ENCODE measurements at regions not wholly inside any gene's neighbourhood (a gene's known extent, or its start where the extent isn't known, plus 50 kb on each side); places are given as distances from the start of the nearest gene placed in this dataset.

- TF ChIP-seq, protein P1, sequence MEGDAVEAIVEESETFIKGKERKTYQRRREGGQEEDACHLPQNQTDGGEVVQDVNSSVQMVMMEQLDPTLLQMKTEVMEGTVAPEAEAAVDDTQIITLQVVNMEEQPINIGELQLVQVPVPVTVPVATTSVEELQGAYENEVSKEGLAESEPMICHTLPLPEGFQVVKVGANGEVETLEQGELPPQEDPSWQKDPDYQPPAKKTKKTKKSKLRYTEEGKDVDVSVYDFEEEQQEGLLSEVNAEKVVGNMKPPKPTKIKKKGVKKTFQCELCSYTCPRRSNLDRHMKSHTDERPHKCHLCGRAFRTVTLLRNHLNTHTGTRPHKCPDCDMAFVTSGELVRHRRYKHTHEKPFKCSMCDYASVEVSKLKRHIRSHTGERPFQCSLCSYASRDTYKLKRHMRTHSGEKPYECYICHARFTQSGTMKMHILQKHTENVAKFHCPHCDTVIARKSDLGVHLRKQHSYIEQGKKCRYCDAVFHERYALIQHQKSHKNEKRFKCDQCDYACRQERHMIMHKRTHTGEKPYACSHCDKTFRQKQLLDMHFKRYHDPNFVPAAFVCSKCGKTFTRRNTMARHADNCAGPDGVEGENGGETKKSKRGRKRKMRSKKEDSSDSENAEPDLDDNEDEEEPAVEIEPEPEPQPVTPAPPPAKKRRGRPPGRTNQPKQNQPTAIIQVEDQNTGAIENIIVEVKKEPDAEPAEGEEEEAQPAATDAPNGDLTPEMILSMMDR (IDR thresholded peaks at IDR 0.05) = no peak
Measured at GRCh38 chr13:40056898-40057619, 401.6 kb downstream of the COG6 start.

GRCh38 chr13:40058757-40059236 lies 403.3 kb downstream of the COG6 start:
- TF ChIP-seq, protein P1 (IDR thresholded peaks at IDR 0.05) = no peak

GRCh38 chr13:40059540-40060232 lies 404.2 kb downstream of the COG6 start:
- TF ChIP-seq, protein P1 (IDR thresholded peaks at IDR 0.05) = no peak

- TF ChIP-seq, protein P1 (IDR thresholded peaks at IDR 0.05) = no peak
Measured at GRCh38 chr13:40060296-40061007, 405.0 kb downstream of the COG6 start.

DNA sequence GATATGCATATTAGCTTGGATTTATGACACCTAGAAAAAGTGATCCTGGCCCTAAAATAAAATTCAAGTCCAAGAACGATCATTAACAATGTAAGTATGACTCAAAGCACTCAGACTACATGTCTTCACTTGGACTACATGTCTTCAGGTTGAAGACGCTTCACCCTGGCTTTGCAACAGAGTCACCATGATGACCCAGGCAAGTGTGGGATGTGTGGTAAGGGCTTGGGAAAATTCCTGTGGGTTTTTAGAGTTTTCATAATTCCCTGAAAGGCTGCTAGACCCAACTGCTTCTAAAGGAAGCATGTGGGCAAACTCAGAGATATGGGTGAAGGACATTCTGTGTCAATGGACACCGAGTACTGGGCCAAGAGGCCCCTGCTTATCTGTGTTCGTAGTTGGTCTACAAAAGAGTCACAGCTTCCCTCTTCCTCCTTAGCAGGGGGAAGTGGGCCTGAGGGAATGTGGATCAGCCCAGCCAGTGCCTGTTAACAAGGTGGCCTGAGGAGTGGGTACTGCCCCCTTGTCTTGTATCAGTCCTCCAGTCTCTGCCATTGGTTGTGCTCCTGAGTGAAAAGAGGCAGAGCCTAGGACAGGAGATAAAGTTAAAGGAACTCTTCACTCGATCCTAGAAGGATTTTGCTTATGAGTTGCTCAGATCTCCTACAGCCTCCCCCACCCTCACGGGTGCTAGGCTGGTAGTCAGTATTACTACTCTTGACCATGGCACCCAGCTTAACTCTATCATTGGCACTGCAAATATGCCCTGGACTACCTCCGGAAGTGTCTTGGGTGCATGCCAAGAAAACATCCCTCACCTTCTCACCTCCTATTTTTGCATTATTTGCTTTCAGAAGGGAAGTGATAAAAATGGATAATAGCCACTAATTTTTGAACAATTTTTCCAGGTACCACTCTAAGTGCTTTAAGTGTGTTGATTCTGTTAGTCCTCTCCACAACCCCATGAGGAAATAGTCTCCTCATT lies 406.3 kb downstream of the COG6 start:
- TF ChIP-seq, protein P1 (IDR thresholded peaks at IDR 0.05) = no peak

GRCh38 chr13:40063278-40063698 lies 407.8 kb downstream of the COG6 start:
- TF ChIP-seq, protein P1 (IDR thresholded peaks at IDR 0.05) = no peak
